ENCODE measurements at regions not wholly inside any gene's neighbourhood (a gene's known extent, or its start where the extent isn't known, plus 50 kb on each side); places are given as distances from the start of the nearest gene placed in this dataset.
"Not testable (repeated sequence)": the region's sequence is repeated elsewhere in the genome, so short reads cannot be mapped to it uniquely, and the experiment has no call there.

GRCh38 chr7:49707891-49708290, 65.5 kb upstream of the VWC2 start:
- TF ChIP-seq CTCF (conservative IDR thresholded peaks at IDR 0.05; ENCODE audit: low read depth, low read length), result no peak
- no peak for DNase-seq (ENCODE audit: low read depth)
- no peak overlapping the region for H3K4me3 ChIP-seq (ENCODE audit: low read depth, low read length)

GRCh38 chr7:49708590-49708989, 64.8 kb upstream of the VWC2 start:
- no peak for TF ChIP-seq CTCF (conservative IDR thresholded peaks at IDR 0.05; ENCODE audit: low read depth, low read length)
- DNase-seq (ENCODE audit: low read depth), result no peak
- no peak overlapping the region for H3K4me3 ChIP-seq (ENCODE audit: low read depth, low read length)

DNA sequence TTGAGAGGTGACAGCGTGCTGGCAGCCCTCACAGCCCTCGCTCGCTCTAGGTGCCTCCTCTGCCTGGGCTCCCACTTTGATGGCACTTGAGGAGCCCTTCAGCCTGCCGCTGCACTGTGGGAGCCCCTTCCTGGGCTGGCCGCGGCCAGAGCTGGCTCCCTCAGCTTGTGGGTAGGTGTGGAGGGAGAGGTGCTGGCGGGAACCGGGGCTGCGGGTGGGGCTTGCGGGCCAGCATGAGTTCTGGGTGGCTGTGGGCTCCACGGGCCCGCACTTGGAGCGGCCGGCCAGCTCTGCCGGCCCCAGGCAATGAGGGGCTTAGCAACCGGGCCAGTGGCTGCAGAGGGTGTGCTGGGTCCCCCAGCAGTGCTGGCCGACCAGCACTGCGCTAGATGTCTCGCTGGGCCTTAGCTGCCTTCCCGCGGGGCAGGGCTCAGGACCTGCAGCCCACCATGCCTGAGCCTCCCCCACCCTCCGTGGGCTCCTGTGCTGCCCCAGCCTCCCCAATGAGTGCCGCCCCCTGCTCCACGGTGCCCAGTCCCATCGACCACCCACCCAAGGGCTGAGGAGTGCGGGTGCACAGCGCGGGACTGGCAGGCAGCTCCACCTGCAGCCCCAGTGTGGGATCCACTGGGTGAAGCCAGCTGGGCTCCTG, 62.2 kb upstream of the VWC2 start:
- not testable (repeated sequence) for DNase-seq (ENCODE audit: low read depth); H3K4me3 ChIP-seq (ENCODE audit: low read depth, low read length)

DNA sequence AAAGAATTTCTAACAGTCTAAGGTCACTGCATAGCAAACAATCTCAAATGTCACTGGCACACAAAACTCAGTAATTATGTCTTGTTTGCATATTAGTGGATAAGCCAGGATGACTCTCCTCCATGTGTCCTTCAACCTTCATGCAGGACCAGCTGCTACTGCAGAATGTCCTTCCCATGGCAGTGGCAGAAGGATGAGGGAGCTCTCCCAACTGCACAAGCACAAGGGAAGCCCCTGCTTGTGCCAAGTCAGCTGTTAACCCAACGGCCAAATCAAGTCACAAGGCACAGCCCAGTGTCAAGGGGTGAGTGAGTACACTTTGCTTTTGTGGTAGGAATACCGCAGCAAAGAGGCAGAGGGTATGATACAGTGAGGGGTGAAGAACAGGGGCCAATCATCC, 59.3 kb upstream of the VWC2 start:
- no peak for TF ChIP-seq CTCF (conservative IDR thresholded peaks at IDR 0.05; ENCODE audit: low read depth, low read length)
- no peak for DNase-seq (ENCODE audit: low read depth)
- no peak overlapping the region for H3K4me3 ChIP-seq (ENCODE audit: low read depth, low read length)

- TF ChIP-seq CTCF (conservative IDR thresholded peaks at IDR 0.05; ENCODE audit: low read depth, low read length), result no peak
- no peak overlapping the region for H3K4me3 ChIP-seq (ENCODE audit: low read depth, low read length)
- DNase-seq (ENCODE audit: low read depth), result no peak
These were observed 58.0 kb upstream of the VWC2 start for GRCh38 chr7:49715486-49715885.

DNA sequence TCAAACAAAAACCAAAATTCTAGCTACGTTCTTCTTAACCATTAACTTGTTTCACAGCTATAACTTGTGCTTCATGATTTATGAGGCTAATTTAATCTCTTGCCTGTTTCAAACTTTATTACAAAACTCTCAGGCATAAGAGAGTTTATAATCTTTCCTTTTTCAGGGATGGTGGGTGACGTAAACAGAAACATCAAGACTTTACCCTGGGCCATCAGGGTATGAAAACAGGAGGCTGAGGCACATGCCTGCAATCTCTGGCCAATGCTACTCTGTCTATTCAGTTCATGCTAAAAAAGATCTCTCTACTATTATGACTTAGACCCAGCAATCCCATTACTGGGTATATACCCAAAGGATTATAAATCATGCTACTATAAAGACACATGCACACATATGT, 55.9 kb upstream of the VWC2 start:
- no peak for DNase-seq (ENCODE audit: low read depth)
- no peak for TF ChIP-seq CTCF (conservative IDR thresholded peaks at IDR 0.05; ENCODE audit: low read depth, low read length)
- no peak overlapping the region for H3K4me3 ChIP-seq (ENCODE audit: low read depth, low read length)

GRCh38 chr7:49718760-49719159, 54.7 kb upstream of the VWC2 start:
- no peak for TF ChIP-seq CTCF (conservative IDR thresholded peaks at IDR 0.05; ENCODE audit: low read depth, low read length)
- no peak for DNase-seq (ENCODE audit: low read depth)

More at GRCh38 chr7:49718760-49719159, 54.7 kb upstream of the VWC2 start:
- H3K4me3 ChIP-seq (ENCODE audit: low read depth, low read length), result no peak overlapping the region
